BJ (cell line): ENCODE measurements at regions not wholly inside any gene's neighbourhood (a gene's known extent, or its start where the extent isn't known, plus 50 kb on each side); places are given as distances from the start of the nearest gene placed in this dataset.

Experiments
- CTCF ChIA-PET: fragments of 350-600 bp; formaldehyde crosslinking; extraction: SDS; loops from one replicate; lab custom pipeline; 2021; ENCODE audit warnings: antibody characterized with exemption, inconsistent platforms; lab: Yijun Ruan, JAX
- POLR2A ChIA-PET: fragments of 300-600 bp; sonication (Branson Sonifier 250); formaldehyde crosslinking; extraction: SDS; loops from one replicate; lab custom pipeline; 2021; ENCODE audit warnings: antibody characterized with exemption; lab: Charles Lee
- DNase-seq: peaks from one replicate; pipeline ENCODE4 v3.0.0-alpha.2; 2011; ENCODE audit warnings: low read depth
- H3K27me3 ChIP-seq: 2 replicates; pipeline ENCODE4 v1.6.0; 2011; ENCODE audit warnings: low read length; ENCODE audit not compliant: control insufficient read depth, insufficient read depth
- H3K36me3 ChIP-seq: 2 replicates; pipeline ENCODE4 v1.5.1; 2011; ENCODE audit warnings: low read length; ENCODE audit not compliant: control insufficient read depth, insufficient read depth
- H3K4me3 ChIP-seq: 2 replicates; pipeline ENCODE4 v1.5.1; 2011; ENCODE audit warnings: low read depth, mild to moderate bottlenecking, control low read depth, low read length
- CTCF ChIP-seq: IDR thresholded peaks from 2 replicates; pipeline ENCODE4 v1.5.1; 2011; ENCODE audit warnings: low read depth, mild to moderate bottlenecking, control low read depth, inconsistent platforms, low read length, moderate library complexity; ENCODE audit not compliant: insufficient read depth

GRCh38 chr10:10302689-10303088, 715.0 kb upstream of the CELF2 start:
- TF ChIP-seq CTCF = no peak

GRCh38 chr10:10307036-10307435, 710.6 kb upstream of the CELF2 start:
- no peak for TF ChIP-seq CTCF
- ChIA-PET POLR2A (no interaction called here), CTCF (no interaction called here)
- Histone ChIP-seq H3K4me3 (no peak overlapping the region), H3K36me3 (no peaks in the 10 kb centered on the region), H3K27me3 (no peaks in the 10 kb centered on the region)
- DNase-seq = no peak

More at GRCh38 chr10:10302689-10303088, 715.0 kb upstream of the CELF2 start:
- Histone ChIP-seq H3K36me3 (no peaks in the 10 kb centered on the region), H3K4me3 (no peak overlapping the region), H3K27me3 (no peaks in the 10 kb centered on the region)
- no peak for DNase-seq
- POLR2A ChIA-PET = no interaction called here
- CTCF ChIA-PET = no interaction called here

- no peak for TF ChIP-seq CTCF
- Histone ChIP-seq H3K4me3 (no peak overlapping the region), H3K27me3 (no peaks in the 10 kb centered on the region), H3K36me3 (no peaks in the 10 kb centered on the region)
- POLR2A ChIA-PET = no interaction called here
- DNase-seq = no peak
- CTCF ChIA-PET = no interaction called here
Observed at GRCh38 chr10:10307551-10307950, 710.1 kb upstream of the CELF2 start.

- Histone ChIP-seq H3K4me3 (no peak overlapping the region), H3K27me3 (no peaks in the 10 kb centered on the region), H3K36me3 (no peaks in the 10 kb centered on the region)
- CTCF ChIA-PET = interaction anchor here (0.6 kb wide), 1 partner anchor 233 kb away, joined by 3 read pairs; no protein-coding TSS in a partner anchor
- no peak for DNase-seq
- POLR2A ChIA-PET = no interaction called here
- TF ChIP-seq CTCF = no peak
Observed at GRCh38 chr10:10310498-10310897, 707.2 kb upstream of the CELF2 start.

- no peak for DNase-seq
- no peak for TF ChIP-seq CTCF
- H3K4me3 ChIP-seq = no peak overlapping the region
- H3K36me3 ChIP-seq = no peaks in the 10 kb centered on the region
- ChIA-PET POLR2A (no interaction called here), CTCF (interaction anchor here (0.7 kb wide), 1 partner anchor 579 kb away, joined by 3 read pairs; no protein-coding TSS in a partner anchor)
- H3K27me3 ChIP-seq = no peaks in the 10 kb centered on the region
Observed at GRCh38 chr10:10311966-10312365, 705.7 kb upstream of the CELF2 start.
